HepG2 (cell line): ENCODE measurements at regions not wholly inside any gene's neighbourhood (a gene's known extent, or its start where the extent isn't known, plus 50 kb on each side); places are given as distances from the start of the nearest gene placed in this dataset.
"Not testable (repeated sequence)": the region's sequence is repeated elsewhere in the genome, so short reads cannot be mapped to it uniquely, and the experiment has no call there.

ENCODE experiments used
- FOSL1 ChIP-seq: sonication (generic); formaldehyde crosslinking; IDR thresholded peaks from 2 replicates; pipeline ENCODE4 v1.9.0; 2021; ENCODE audit warnings: missing genetic modification reagents, borderline replicate concordance
- NFIC ChIP-seq: IDR thresholded peaks from 2 replicates; pipeline ENCODE4 v1.6.1; 2012; ENCODE audit warnings: mild to moderate bottlenecking, low read length, inconsistent platforms
- STAT5B ChIP-seq: sonication (generic); formaldehyde crosslinking; IDR thresholded peaks from 2 replicates; pipeline ENCODE4 v1.4.0; 2020; ENCODE audit warnings: missing genetic modification reagents
- TAF1 ChIP-seq: sonication (generic); formaldehyde crosslinking; IDR thresholded peaks from 2 replicates; pipeline ENCODE4 v1.4.0; 2020; ENCODE audit warnings: missing genetic modification reagents
- ZFP36 ChIP-seq: fragments of 150-350 bp; IDR thresholded peaks from 2 replicates; pipeline ENCODE4 v1.6.1; 2018; ENCODE audit warnings: borderline replicate concordance, low read length, low read depth; ENCODE audit not compliant: partially characterized antibody
- ZNF260 ChIP-seq: sonication (generic); formaldehyde crosslinking; IDR thresholded peaks from 2 replicates; pipeline ENCODE4 v1.4.0; 2020; ENCODE audit warnings: missing genetic modification reagents, low read depth, mild to moderate bottlenecking, borderline replicate concordance
- TF ChIP-seq, protein P1 (sequence below): sonication (generic); formaldehyde crosslinking; IDR thresholded peaks from 2 replicates; pipeline ENCODE4 v1.4.0; 2020; ENCODE audit warnings: missing genetic modification reagents
- TF ChIP-seq, protein P2 (sequence below): sonication (generic); formaldehyde crosslinking; IDR thresholded peaks from 2 replicates; pipeline ENCODE4 v1.5.0; 2020; ENCODE audit warnings: mild to moderate bottlenecking, missing genetic modification reagents, moderate library complexity

GRCh38 chr18:43369311-43369710 is 92.0 kb upstream of the SYT4 start:
- TF ChIP-seq, protein P1, sequence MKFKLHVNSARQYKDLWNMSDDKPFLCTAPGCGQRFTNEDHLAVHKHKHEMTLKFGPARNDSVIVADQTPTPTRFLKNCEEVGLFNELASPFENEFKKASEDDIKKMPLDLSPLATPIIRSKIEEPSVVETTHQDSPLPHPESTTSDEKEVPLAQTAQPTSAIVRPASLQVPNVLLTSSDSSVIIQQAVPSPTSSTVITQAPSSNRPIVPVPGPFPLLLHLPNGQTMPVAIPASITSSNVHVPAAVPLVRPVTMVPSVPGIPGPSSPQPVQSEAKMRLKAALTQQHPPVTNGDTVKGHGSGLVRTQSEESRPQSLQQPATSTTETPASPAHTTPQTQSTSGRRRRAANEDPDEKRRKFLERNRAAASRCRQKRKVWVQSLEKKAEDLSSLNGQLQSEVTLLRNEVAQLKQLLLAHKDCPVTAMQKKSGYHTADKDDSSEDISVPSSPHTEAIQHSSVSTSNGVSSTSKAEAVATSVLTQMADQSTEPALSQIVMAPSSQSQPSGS (CRISPR knock-in tag): not testable (repeated sequence)
- TF ChIP-seq, protein P2, sequence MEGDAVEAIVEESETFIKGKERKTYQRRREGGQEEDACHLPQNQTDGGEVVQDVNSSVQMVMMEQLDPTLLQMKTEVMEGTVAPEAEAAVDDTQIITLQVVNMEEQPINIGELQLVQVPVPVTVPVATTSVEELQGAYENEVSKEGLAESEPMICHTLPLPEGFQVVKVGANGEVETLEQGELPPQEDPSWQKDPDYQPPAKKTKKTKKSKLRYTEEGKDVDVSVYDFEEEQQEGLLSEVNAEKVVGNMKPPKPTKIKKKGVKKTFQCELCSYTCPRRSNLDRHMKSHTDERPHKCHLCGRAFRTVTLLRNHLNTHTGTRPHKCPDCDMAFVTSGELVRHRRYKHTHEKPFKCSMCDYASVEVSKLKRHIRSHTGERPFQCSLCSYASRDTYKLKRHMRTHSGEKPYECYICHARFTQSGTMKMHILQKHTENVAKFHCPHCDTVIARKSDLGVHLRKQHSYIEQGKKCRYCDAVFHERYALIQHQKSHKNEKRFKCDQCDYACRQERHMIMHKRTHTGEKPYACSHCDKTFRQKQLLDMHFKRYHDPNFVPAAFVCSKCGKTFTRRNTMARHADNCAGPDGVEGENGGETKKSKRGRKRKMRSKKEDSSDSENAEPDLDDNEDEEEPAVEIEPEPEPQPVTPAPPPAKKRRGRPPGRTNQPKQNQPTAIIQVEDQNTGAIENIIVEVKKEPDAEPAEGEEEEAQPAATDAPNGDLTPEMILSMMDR (CRISPR knock-in tag): not testable (repeated sequence)
- not testable (repeated sequence) for TF ChIP-seq ZNF260 (CRISPR knock-in tag); FOSL1 (CRISPR knock-in tag); ZFP36; NFIC; TAF1 (CRISPR knock-in tag); STAT5B (CRISPR knock-in tag)
